Neural cell (in vitro differentiated cells): ENCODE measurements at regions not wholly inside any gene's neighbourhood (a gene's known extent, or its start where the extent isn't known, plus 50 kb on each side); places are given as distances from the start of the nearest gene placed in this dataset.

ENCODE experiments used
- H2AFZ ChIP-seq: fragments of 200-600, 300-800 bp; sonication (generic), shearing (Covaris generic); 2 replicates; pipeline ENCODE4 v1.6.0; 2014; ENCODE audit warnings: low read depth, mild to moderate bottlenecking, antibody characterized with exemption, low read length, moderate library complexity
- H3F3A ChIP-seq: fragments of 200-600 bp; shearing (Covaris generic); 2 replicates; pipeline ENCODE4 v1.6.1; 2016; ENCODE audit warnings: mild to moderate bottlenecking, moderate library complexity, mixed read lengths, antibody characterized with exemption, low read length; ENCODE audit not compliant: insufficient read depth, poor library complexity, severe bottlenecking
- H3K27ac ChIP-seq: fragments of 200-600, 300-800 bp; sonication (generic), shearing (Covaris generic); 2 replicates; pipeline ENCODE4 v1.5.1; 2014; ENCODE audit warnings: mild to moderate bottlenecking, low read length, moderate library complexity
- H3K27me3 ChIP-seq: fragments of 300-800, 200-600 bp; sonication (generic), shearing (Covaris generic); 2 replicates; pipeline ENCODE4 v1.6.0; 2014; ENCODE audit warnings: mild to moderate bottlenecking, low read depth, low read length, moderate library complexity; ENCODE audit not compliant: insufficient read depth
- H3K36me3 ChIP-seq: fragments of 300-800, 200-600 bp; sonication (generic), shearing (Covaris generic); 2 replicates; pipeline ENCODE4 v1.5.1; 2014; ENCODE audit warnings: mild to moderate bottlenecking, antibody characterized with exemption, low read length, moderate library complexity; ENCODE audit not compliant: insufficient read depth
- H3K4me2 ChIP-seq: fragments of 300-800, 200-600 bp; sonication (generic), shearing (Covaris generic); 2 replicates; pipeline ENCODE4 v1.6.0; 2014; ENCODE audit warnings: mild to moderate bottlenecking, low read length
- H3K4me3 ChIP-seq: fragments of 300-800, 200-600 bp; sonication (generic), shearing (Covaris generic); 2 replicates; pipeline ENCODE4 v1.5.1; 2014; ENCODE audit warnings: mild to moderate bottlenecking, low read length, moderate library complexity
- H3K79me2 ChIP-seq: fragments of 200-600 bp; shearing (Covaris generic); replicated peaks from 2 replicates; pipeline ENCODE4 v1.6.0; 2014; ENCODE audit warnings: mild to moderate bottlenecking, low read length, moderate library complexity; ENCODE audit not compliant: insufficient read depth
- H3K9ac ChIP-seq: fragments of 300-800, 200-600 bp; sonication (generic), shearing (Covaris generic); 2 replicates; pipeline ENCODE4 v1.6.1; 2016; ENCODE audit warnings: mild to moderate bottlenecking, low read length, mixed read lengths
- H3K9me2 ChIP-seq: fragments of 200-600 bp; shearing (Covaris generic); 2 replicates; pipeline ENCODE4 v1.6.1; 2016; ENCODE audit warnings: mild to moderate bottlenecking, low read length, mixed read lengths; ENCODE audit not compliant: insufficient read depth
- H3K9me3 ChIP-seq: fragments of 200-600, 300-800 bp; sonication (generic), shearing (Covaris generic); 2 replicates; pipeline ENCODE4 v1.6.1; 2016; ENCODE audit warnings: mild to moderate bottlenecking, mixed run types, low read length, moderate library complexity, mixed read lengths
- H4K20me1 ChIP-seq: fragments of 200-600 bp; shearing (Covaris generic); 2 replicates; pipeline ENCODE4 v1.6.1; 2016; ENCODE audit warnings: mild to moderate bottlenecking, mixed run types; ENCODE audit not compliant: insufficient read depth
- EP300 ChIP-seq: fragments of 450-650 bp; conservative IDR thresholded peaks from 2 replicates; pipeline ENCODE4 v1.6.1; 2014; ENCODE audit warnings: antibody characterized with exemption, mild to moderate bottlenecking, moderate library complexity; ENCODE audit not compliant: poor library complexity, severe bottlenecking
- EZH2 ChIP-seq: fragments of 200-600, 300-800 bp; shearing (Covaris generic), sonication (generic); IDR thresholded peaks from 2 replicates; pipeline ENCODE4 v1.6.1; 2014; ENCODE audit warnings: antibody characterized with exemption, low read length, borderline replicate concordance, mild to moderate bottlenecking; ENCODE audit not compliant: insufficient read depth, poor library complexity, severe bottlenecking
- MXI1 ChIP-seq: fragments of 450-650 bp; conservative IDR thresholded peaks from 2 replicates; pipeline ENCODE4 v1.6.1; 2014; ENCODE audit warnings: antibody characterized with exemption, mild to moderate bottlenecking; ENCODE audit not compliant: poor library complexity, severe bottlenecking
- POLR2AphosphoS5 ChIP-seq: IDR thresholded peaks from 2 replicates; pipeline ENCODE4 v1.6.1; 2012
- RAD21 ChIP-seq: fragments of 450-650 bp; conservative IDR thresholded peaks from 2 replicates; pipeline ENCODE4 v1.6.1; 2014; ENCODE audit warnings: antibody characterized with exemption, mild to moderate bottlenecking, moderate library complexity
- SMC3 ChIP-seq: fragments of 450-650 bp; conservative IDR thresholded peaks from 2 replicates; pipeline ENCODE4 v1.6.1; 2014; ENCODE audit warnings: antibody characterized with exemption, mild to moderate bottlenecking, moderate library complexity; ENCODE audit not compliant: poor library complexity
- TAF1 ChIP-seq: IDR thresholded peaks from 2 replicates; pipeline ENCODE4 v1.6.1; 2012; ENCODE audit warnings: low read depth
- TF ChIP-seq, protein P1 (sequence below): IDR thresholded peaks from 2 replicates; pipeline ENCODE4 v1.6.1; 2012; ENCODE audit warnings: borderline replicate concordance
- TF ChIP-seq, protein P2 (sequence below): fragments of 450-650 bp; IDR thresholded peaks from 2 replicates; pipeline ENCODE4 v1.5.1; 2014; ENCODE audit warnings: antibody characterized with exemption, mild to moderate bottlenecking, moderate library complexity; ENCODE audit not compliant: poor library complexity, severe bottlenecking

DNA sequence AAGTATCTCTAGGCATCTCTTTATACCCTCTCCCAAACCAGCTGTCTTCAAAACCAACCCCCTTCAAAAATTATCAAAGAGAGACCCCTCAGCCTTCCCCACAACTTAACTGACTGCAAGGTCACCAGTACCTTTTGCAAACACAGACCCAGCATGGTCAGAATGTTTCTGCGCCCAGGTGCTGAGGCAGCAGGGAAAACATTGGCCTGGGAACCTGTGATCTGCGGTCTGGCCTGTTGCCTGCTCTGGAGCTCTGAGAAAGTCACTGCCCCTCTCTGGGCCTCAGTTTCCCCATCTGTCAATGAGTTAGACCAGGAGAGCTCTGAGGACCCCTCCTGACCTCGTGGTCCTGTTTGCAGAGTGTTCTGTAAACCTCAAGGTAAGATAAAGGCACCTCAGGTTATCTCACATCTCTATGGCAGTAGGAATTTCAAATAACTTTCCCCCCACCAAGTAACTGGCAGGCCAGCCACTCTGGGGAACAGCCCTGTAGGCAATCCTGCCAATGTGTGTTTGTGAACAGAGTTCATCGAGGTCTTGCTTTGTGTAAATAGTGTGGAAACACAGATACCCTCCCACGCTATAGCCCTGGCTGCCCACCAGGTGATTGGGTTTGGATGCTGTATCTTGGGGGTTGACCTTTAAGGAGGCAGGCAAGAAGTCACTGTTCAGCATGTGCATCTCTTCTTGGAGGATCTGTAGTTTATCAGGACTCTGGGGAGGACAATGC, 50.0 kb upstream of the SMAD6 start:
- Histone ChIP-seq H3K9me2 (no peaks in the 10 kb centered on the region), H3K4me3 (no peak overlapping the region), H3K36me3 (no peaks in the 10 kb centered on the region), H3K27ac (no peak overlapping the region), H2AFZ (no peak overlapping the region), H4K20me1 (no peaks in the 10 kb centered on the region), H3K4me2 (no peak overlapping the region), H3K9me3 (no peaks in the 10 kb centered on the region), H3F3A (no peaks in the 10 kb centered on the region), H3K79me2 (no peaks in the 10 kb centered on the region), H3K27me3 (no peaks in the 10 kb centered on the region), H3K9ac (no peak overlapping the region)
- no peak for TF ChIP-seq EZH2
- no peak for TF ChIP-seq TAF1
- no peak for TF ChIP-seq RAD21
- no peak for TF ChIP-seq MXI1
- TF ChIP-seq EP300, result no peak
- TF ChIP-seq SMC3, result no peak
- TF ChIP-seq, protein P1, sequence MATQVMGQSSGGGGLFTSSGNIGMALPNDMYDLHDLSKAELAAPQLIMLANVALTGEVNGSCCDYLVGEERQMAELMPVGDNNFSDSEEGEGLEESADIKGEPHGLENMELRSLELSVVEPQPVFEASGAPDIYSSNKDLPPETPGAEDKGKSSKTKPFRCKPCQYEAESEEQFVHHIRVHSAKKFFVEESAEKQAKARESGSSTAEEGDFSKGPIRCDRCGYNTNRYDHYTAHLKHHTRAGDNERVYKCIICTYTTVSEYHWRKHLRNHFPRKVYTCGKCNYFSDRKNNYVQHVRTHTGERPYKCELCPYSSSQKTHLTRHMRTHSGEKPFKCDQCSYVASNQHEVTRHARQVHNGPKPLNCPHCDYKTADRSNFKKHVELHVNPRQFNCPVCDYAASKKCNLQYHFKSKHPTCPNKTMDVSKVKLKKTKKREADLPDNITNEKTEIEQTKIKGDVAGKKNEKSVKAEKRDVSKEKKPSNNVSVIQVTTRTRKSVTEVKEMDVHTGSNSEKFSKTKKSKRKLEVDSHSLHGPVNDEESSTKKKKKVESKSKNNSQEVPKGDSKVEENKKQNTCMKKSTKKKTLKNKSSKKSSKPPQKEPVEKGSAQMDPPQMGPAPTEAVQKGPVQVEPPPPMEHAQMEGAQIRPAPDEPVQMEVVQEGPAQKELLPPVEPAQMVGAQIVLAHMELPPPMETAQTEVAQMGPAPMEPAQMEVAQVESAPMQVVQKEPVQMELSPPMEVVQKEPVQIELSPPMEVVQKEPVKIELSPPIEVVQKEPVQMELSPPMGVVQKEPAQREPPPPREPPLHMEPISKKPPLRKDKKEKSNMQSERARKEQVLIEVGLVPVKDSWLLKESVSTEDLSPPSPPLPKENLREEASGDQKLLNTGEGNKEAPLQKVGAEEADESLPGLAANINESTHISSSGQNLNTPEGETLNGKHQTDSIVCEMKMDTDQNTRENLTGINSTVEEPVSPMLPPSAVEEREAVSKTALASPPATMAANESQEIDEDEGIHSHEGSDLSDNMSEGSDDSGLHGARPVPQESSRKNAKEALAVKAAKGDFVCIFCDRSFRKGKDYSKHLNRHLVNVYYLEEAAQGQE, result no peak
- TF ChIP-seq, protein P2, sequence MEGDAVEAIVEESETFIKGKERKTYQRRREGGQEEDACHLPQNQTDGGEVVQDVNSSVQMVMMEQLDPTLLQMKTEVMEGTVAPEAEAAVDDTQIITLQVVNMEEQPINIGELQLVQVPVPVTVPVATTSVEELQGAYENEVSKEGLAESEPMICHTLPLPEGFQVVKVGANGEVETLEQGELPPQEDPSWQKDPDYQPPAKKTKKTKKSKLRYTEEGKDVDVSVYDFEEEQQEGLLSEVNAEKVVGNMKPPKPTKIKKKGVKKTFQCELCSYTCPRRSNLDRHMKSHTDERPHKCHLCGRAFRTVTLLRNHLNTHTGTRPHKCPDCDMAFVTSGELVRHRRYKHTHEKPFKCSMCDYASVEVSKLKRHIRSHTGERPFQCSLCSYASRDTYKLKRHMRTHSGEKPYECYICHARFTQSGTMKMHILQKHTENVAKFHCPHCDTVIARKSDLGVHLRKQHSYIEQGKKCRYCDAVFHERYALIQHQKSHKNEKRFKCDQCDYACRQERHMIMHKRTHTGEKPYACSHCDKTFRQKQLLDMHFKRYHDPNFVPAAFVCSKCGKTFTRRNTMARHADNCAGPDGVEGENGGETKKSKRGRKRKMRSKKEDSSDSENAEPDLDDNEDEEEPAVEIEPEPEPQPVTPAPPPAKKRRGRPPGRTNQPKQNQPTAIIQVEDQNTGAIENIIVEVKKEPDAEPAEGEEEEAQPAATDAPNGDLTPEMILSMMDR, result no peak
- TF ChIP-seq POLR2AphosphoS5, result no peak
